ENCODE measurements at regions not wholly inside any gene's neighbourhood (a gene's known extent, or its start where the extent isn't known, plus 50 kb on each side); places are given as distances from the start of the nearest gene placed in this dataset.

GRCh38 chr7:21260939-21261338 lies 166.9 kb upstream of the SP4 start:
- H3K9me3 ChIP-seq (ENCODE audit: control insufficient read depth, insufficient read depth, low read length): no peaks in the 10 kb centered on the region
- DNase-seq (ENCODE audit: low read depth in 4 of 6, low spot score in 6 of 6): no peak
- no peaks in the 10 kb centered on the region for H3K27me3 ChIP-seq (ENCODE audit: control insufficient read depth, insufficient read depth, low read length)
- no peak overlapping the region for H3K4me3 ChIP-seq (ENCODE audit: low read depth, low read length)
- H3K36me3 ChIP-seq (ENCODE audit: control insufficient read depth, insufficient read depth, low read length): no peaks in the 10 kb centered on the region
- no peaks in the 10 kb centered on the region for H3K4me1 ChIP-seq (ENCODE audit: control insufficient read depth, insufficient read depth, low read length)
- no peak overlapping the region for H3K27ac ChIP-seq (ENCODE audit: low read depth, low read length)
- WGBS (ENCODE audit: insufficient coverage): no CpG with 5 or more reads among the region's 1 CpG

GRCh38 chr7:21261627-21262594 lies 166.0 kb upstream of the SP4 start:
- Histone ChIP-seq H3K36me3 (ENCODE audit: control insufficient read depth, insufficient read depth, low read length) (no peaks in the 10 kb centered on the region), H3K4me1 (ENCODE audit: control insufficient read depth, insufficient read depth, low read length) (no peaks in the 10 kb centered on the region), H3K9me3 (ENCODE audit: control insufficient read depth, insufficient read depth, low read length) (no peaks in the 10 kb centered on the region), H3K4me3 (ENCODE audit: low read depth, low read length) (no peak overlapping the region), H3K27me3 (ENCODE audit: control insufficient read depth, insufficient read depth, low read length) (no peaks in the 10 kb centered on the region), H3K27ac (ENCODE audit: low read depth, low read length) (no peak overlapping the region)
- DNase-seq (ENCODE audit: low read depth in 4 of 6, low spot score in 6 of 6): peak in 2 of 6 donors; percentile 24 to 50
- 100% methylated on average over 1 of the region's 9 CpGs for WGBS (ENCODE audit: insufficient coverage)

GRCh38 chr7:21269021-21269420 lies 158.9 kb upstream of the SP4 start:
- Histone ChIP-seq H3K9me3 (ENCODE audit: control insufficient read depth, insufficient read depth, low read length) (no peaks in the 10 kb centered on the region), H3K27ac (ENCODE audit: low read depth, low read length) (no peak overlapping the region), H3K36me3 (ENCODE audit: control insufficient read depth, insufficient read depth, low read length) (no peaks in the 10 kb centered on the region), H3K4me1 (ENCODE audit: control insufficient read depth, insufficient read depth, low read length) (no peaks in the 10 kb centered on the region), H3K4me3 (ENCODE audit: low read depth, low read length) (no peak overlapping the region), H3K27me3 (ENCODE audit: control insufficient read depth, insufficient read depth, low read length) (no peaks in the 10 kb centered on the region)
- no CpG with 5 or more reads among the region's 4 CpGs for WGBS (ENCODE audit: insufficient coverage)
- no peak for DNase-seq (ENCODE audit: low read depth in 4 of 6, low spot score in 6 of 6)

- no peaks in the 10 kb centered on the region for H3K4me1 ChIP-seq (ENCODE audit: control insufficient read depth, insufficient read depth, low read length)
- peaks cover 2% of the 10 kb centered on the region for H3K9me3 ChIP-seq (ENCODE audit: control insufficient read depth, insufficient read depth, low read length)
- no peak for DNase-seq (ENCODE audit: low read depth in 4 of 6, low spot score in 6 of 6)
- H3K36me3 ChIP-seq (ENCODE audit: control insufficient read depth, insufficient read depth, low read length): no peaks in the 10 kb centered on the region
- no peak overlapping the region for H3K4me3 ChIP-seq (ENCODE audit: low read depth, low read length)
- no peaks in the 10 kb centered on the region for H3K27me3 ChIP-seq (ENCODE audit: control insufficient read depth, insufficient read depth, low read length)
- WGBS (ENCODE audit: insufficient coverage): 79% methylated on average over 5 of the region's 5 CpGs
- no peak overlapping the region for H3K27ac ChIP-seq (ENCODE audit: low read depth, low read length)
Observed at GRCh38 chr7:21276471-21277035, 151.3 kb upstream of the SP4 start.

- no peak for DNase-seq (ENCODE audit: low read depth in 4 of 6, low spot score in 6 of 6)
- H3K27me3 ChIP-seq (ENCODE audit: control insufficient read depth, insufficient read depth, low read length): no peaks in the 10 kb centered on the region
- H3K9me3 ChIP-seq (ENCODE audit: control insufficient read depth, insufficient read depth, low read length): peaks cover 2% of the 10 kb centered on the region
- no peaks in the 10 kb centered on the region for H3K4me1 ChIP-seq (ENCODE audit: control insufficient read depth, insufficient read depth, low read length)
- no peak overlapping the region for H3K27ac ChIP-seq (ENCODE audit: low read depth, low read length)
- no CpG with 5 or more reads among the region's 3 CpGs for WGBS (ENCODE audit: insufficient coverage)
- H3K36me3 ChIP-seq (ENCODE audit: control insufficient read depth, insufficient read depth, low read length): no peaks in the 10 kb centered on the region
- H3K4me3 ChIP-seq (ENCODE audit: low read depth, low read length): no peak overlapping the region
Observed at GRCh38 chr7:21278944-21279343, 148.9 kb upstream of the SP4 start.

- no peak overlapping the region for H3K27ac ChIP-seq (ENCODE audit: low read depth, low read length)
- H3K4me1 ChIP-seq (ENCODE audit: control insufficient read depth, insufficient read depth, low read length): no peaks in the 10 kb centered on the region
- H3K27me3 ChIP-seq (ENCODE audit: control insufficient read depth, insufficient read depth, low read length): no peaks in the 10 kb centered on the region
- no peak overlapping the region for H3K4me3 ChIP-seq (ENCODE audit: low read depth, low read length)
- no peaks in the 10 kb centered on the region for H3K36me3 ChIP-seq (ENCODE audit: control insufficient read depth, insufficient read depth, low read length)
- peaks cover 2% of the 10 kb centered on the region for H3K9me3 ChIP-seq (ENCODE audit: control insufficient read depth, insufficient read depth, low read length)
- no peak for DNase-seq (ENCODE audit: low read depth in 4 of 6, low spot score in 6 of 6)
Observed at GRCh38 chr7:21281193-21281592, 146.7 kb upstream of the SP4 start.

- Histone ChIP-seq H3K27ac (ENCODE audit: low read depth, low read length) (no peak overlapping the region), H3K4me1 (ENCODE audit: control insufficient read depth, insufficient read depth, low read length) (no peaks in the 10 kb centered on the region), H3K36me3 (ENCODE audit: control insufficient read depth, insufficient read depth, low read length) (no peaks in the 10 kb centered on the region), H3K27me3 (ENCODE audit: control insufficient read depth, insufficient read depth, low read length) (no peaks in the 10 kb centered on the region), H3K4me3 (ENCODE audit: low read depth, low read length) (no peak overlapping the region), H3K9me3 (ENCODE audit: control insufficient read depth, insufficient read depth, low read length) (no peaks in the 10 kb centered on the region)
- no peak for DNase-seq (ENCODE audit: low read depth in 4 of 6, low spot score in 6 of 6)
- WGBS (ENCODE audit: insufficient coverage): 94% methylated on average over 2 of the region's 3 CpGs
Observed at GRCh38 chr7:21293771-21294170, 134.1 kb upstream of the SP4 start.

GRCh38 chr7:21299766-21300165 lies 128.1 kb upstream of the SP4 start:
- no CpG with 5 or more reads among the region's 5 CpGs for WGBS (ENCODE audit: insufficient coverage)
- DNase-seq (ENCODE audit: low read depth in 4 of 6, low spot score in 6 of 6): no peak
- Histone ChIP-seq H3K36me3 (ENCODE audit: control insufficient read depth, insufficient read depth, low read length) (no peaks in the 10 kb centered on the region), H3K4me3 (ENCODE audit: low read depth, low read length) (no peak overlapping the region), H3K27me3 (ENCODE audit: control insufficient read depth, insufficient read depth, low read length) (no peaks in the 10 kb centered on the region), H3K27ac (ENCODE audit: low read depth, low read length) (no peak overlapping the region), H3K4me1 (ENCODE audit: control insufficient read depth, insufficient read depth, low read length) (no peaks in the 10 kb centered on the region), H3K9me3 (ENCODE audit: control insufficient read depth, insufficient read depth, low read length) (no peaks in the 10 kb centered on the region)

- no CpG with 5 or more reads among the region's 2 CpGs for WGBS (ENCODE audit: insufficient coverage)
- Histone ChIP-seq H3K27ac (ENCODE audit: low read depth, low read length) (no peak overlapping the region), H3K4me1 (ENCODE audit: control insufficient read depth, insufficient read depth, low read length) (no peaks in the 10 kb centered on the region), H3K4me3 (ENCODE audit: low read depth, low read length) (no peak overlapping the region), H3K36me3 (ENCODE audit: control insufficient read depth, insufficient read depth, low read length) (no peaks in the 10 kb centered on the region), H3K9me3 (ENCODE audit: control insufficient read depth, insufficient read depth, low read length) (no peaks in the 10 kb centered on the region), H3K27me3 (ENCODE audit: control insufficient read depth, insufficient read depth, low read length) (no peaks in the 10 kb centered on the region)
- no peak for DNase-seq (ENCODE audit: low read depth in 4 of 6, low spot score in 6 of 6)
Observed at GRCh38 chr7:21300692-21301091, 127.2 kb upstream of the SP4 start.

- Histone ChIP-seq H3K27me3 (ENCODE audit: control insufficient read depth, insufficient read depth, low read length) (no peaks in the 10 kb centered on the region), H3K4me1 (ENCODE audit: control insufficient read depth, insufficient read depth, low read length) (no peaks in the 10 kb centered on the region), H3K4me3 (ENCODE audit: low read depth, low read length) (no peak overlapping the region), H3K9me3 (ENCODE audit: control insufficient read depth, insufficient read depth, low read length) (no peaks in the 10 kb centered on the region), H3K36me3 (ENCODE audit: control insufficient read depth, insufficient read depth, low read length) (no peaks in the 10 kb centered on the region), H3K27ac (ENCODE audit: low read depth, low read length) (no peak overlapping the region)
- no peak for DNase-seq (ENCODE audit: low read depth in 4 of 6, low spot score in 6 of 6)
- WGBS (ENCODE audit: insufficient coverage): 80% methylated on average over 1 of the region's 4 CpGs
Observed at GRCh38 chr7:21304808-21305375, 123.0 kb upstream of the SP4 start.

All from spinal cord (tissue), 9 donors.